GM12878 (cell line): ENCODE measurements at regions not wholly inside any gene's neighbourhood (a gene's known extent, or its start where the extent isn't known, plus 50 kb on each side); places are given as distances from the start of the nearest gene placed in this dataset.

Experiments
- ATAC-seq: fragments of 200-7000 bp; cut with Tn5 transposase; 3 replicates; pipeline ENCODE4 v1.9.1; 2020; ENCODE audit warnings: mild to moderate bottlenecking, moderate library complexity
- BruUV-seq: library from RNA; stranded (reverse); fragments of 400-500 nt; replicated peaks from 2 replicates; lab custom pipeline; 2021; lab: Mats Ljungman, UMichigan
- CTCF ChIA-PET: fragments of 300-600 bp; sonication (Branson Sonifier 250); formaldehyde crosslinking; extraction: SDS; loops from one replicate; lab custom pipeline; 2021; ENCODE audit warnings: inconsistent platforms; lab: Yijun Ruan, JAX
- POLR2A ChIA-PET: fragments of 350-600 bp; formaldehyde crosslinking; extraction: SDS; loops from one replicate; lab custom pipeline; 2021; ENCODE audit warnings: inconsistent platforms; lab: Charles Lee
- RAD21 ChIA-PET: fragments of 300-600 bp; sonication (Branson Sonifier 250); formaldehyde crosslinking; loops from one replicate; lab custom pipeline; 2023; ENCODE audit warnings: antibody characterized with exemption; ENCODE audit not compliant: unreplicated experiment; lab: Charles Lee
- SMC1A ChIA-PET: fragments of 300-600 bp; sonication (Branson Sonifier 250); formaldehyde crosslinking; loops from one replicate; lab custom pipeline; 2023; ENCODE audit not compliant: unreplicated experiment, uncharacterized antibody; lab: Charles Lee
- DNase-seq: peaks from one replicate; pipeline ENCODE4 v3.0.0-alpha.2; 2011; ENCODE audit warnings: low read depth, low spot score
- FAIRE-seq: peaks from 3 replicates; lab custom pipeline; 2011; peaks lifted over from hg19 to GRCh38; lab: Jason Lieb, UNC
- H2AFZ ChIP-seq: 2 replicates; pipeline ENCODE4 v1.6.0; 2011; ENCODE audit warnings: low read depth, low read length, control low read depth; ENCODE audit not compliant: control insufficient read depth
- H3K27ac ChIP-seq: 2 replicates; pipeline ENCODE4 v1.5.1; 2011; ENCODE audit warnings: control low read depth; ENCODE audit not compliant: control insufficient read depth, insufficient read depth
- H3K27me3 ChIP-seq, 2 experiments: replicated peaks in 1 of 2; 2 replicates each; pipeline versions ENCODE4 v1.6.0 to v1.6.1; 2011; ENCODE audit warnings: low read length in 1 of 2; ENCODE audit not compliant: control insufficient read depth in 2 of 2, insufficient read depth in 2 of 2
- H3K36me3 ChIP-seq, 2 experiments: 2 replicates each; pipeline ENCODE4 v1.5.1; 2011; ENCODE audit warnings: low read length in 1 of 2; ENCODE audit not compliant: control insufficient read depth in 2 of 2, insufficient read depth in 2 of 2
- H3K4me1 ChIP-seq: 2 replicates; pipeline ENCODE4 v1.6.1; 2011; ENCODE audit warnings: mild to moderate bottlenecking, low read length, moderate library complexity, mixed read lengths; ENCODE audit not compliant: control insufficient read depth, insufficient read depth
- H3K4me2 ChIP-seq: 2 replicates; pipeline ENCODE4 v1.6.0; 2011; ENCODE audit warnings: control low read depth; ENCODE audit not compliant: control insufficient read depth, insufficient read depth
- H3K4me3 ChIP-seq: fragments of 200-600 bp; sonication (generic); 2 replicates; pipeline ENCODE4 v1.5.1; 2016
- H3K79me2 ChIP-seq: 2 replicates; pipeline ENCODE4 v1.6.0; 2011; ENCODE audit warnings: low read length; ENCODE audit not compliant: control insufficient read depth, insufficient read depth
- H3K9ac ChIP-seq: 2 replicates; pipeline ENCODE4 v1.8.0; 2011; ENCODE audit warnings: low read length, control low read depth, mixed read lengths; ENCODE audit not compliant: control insufficient read depth, insufficient read depth
- H3K9me3 ChIP-seq: replicated peaks from 3 replicates; pipeline ENCODE4 v1.5.1; 2011; ENCODE audit warnings: mild to moderate bottlenecking, low read length; ENCODE audit not compliant: control insufficient read depth, insufficient read depth
- H4K20me1 ChIP-seq: 2 replicates; pipeline ENCODE4 v1.6.0; 2011; ENCODE audit not compliant: control insufficient read depth, insufficient read depth
- BCL11A ChIP-seq: IDR thresholded peaks from 2 replicates; pipeline ENCODE4 v1.6.1; 2011; ENCODE audit warnings: low read depth, low read length
- BHLHE40 ChIP-seq, 2 experiments: fragments of 450-650 bp in 1 of 2; IDR thresholded peaks; 2 replicates each; pipeline ENCODE4 v1.6.1; 2011 to 2017; ENCODE audit warnings: low read depth in 2 of 2, borderline replicate concordance in 1 of 2, improper control_type of control experiment in 1 of 2, low read length in 1 of 2, mild to moderate bottlenecking in 1 of 2
- CEBPB ChIP-seq, 2 experiments: fragments of 150-350 bp in 1 of 2; IDR thresholded peaks; 2 replicates each; pipeline ENCODE4 v1.6.1; 2012 to 2014; ENCODE audit warnings: low read depth in 2 of 2, low read length in 2 of 2, borderline replicate concordance in 1 of 2, inconsistent platforms in 1 of 2
- CHD2 ChIP-seq: IDR thresholded peaks from 2 replicates; pipeline ENCODE4 v1.6.1; 2011; ENCODE audit warnings: low read depth, low read length, improper control_type of control experiment, borderline replicate concordance
- FOXK2 ChIP-seq: fragments of 450-650 bp; IDR thresholded peaks from 2 replicates; pipeline ENCODE4 v1.6.1; 2017; ENCODE audit warnings: mild to moderate bottlenecking, moderate library complexity
- GATAD2B ChIP-seq: fragments of 450-650 bp; conservative IDR thresholded peaks from 2 replicates; pipeline ENCODE4 v1.6.1; 2017; ENCODE audit warnings: low read depth, mild to moderate bottlenecking, moderate library complexity
- HCFC1 ChIP-seq: fragments of 150-350 bp; IDR thresholded peaks from 2 replicates; pipeline ENCODE4 v1.6.1; 2014; ENCODE audit warnings: low read length
- POLR2A ChIP-seq: IDR thresholded peaks from 2 replicates; pipeline ENCODE4 v1.6.1; 2011; ENCODE audit warnings: low read depth, mild to moderate bottlenecking, low read length
- RBBP5 ChIP-seq: fragments of 200-600 bp; sonication (generic); conservative IDR thresholded peaks from 2 replicates; pipeline ENCODE4 v1.6.1; 2016
- SIN3A ChIP-seq: IDR thresholded peaks from 2 replicates; pipeline ENCODE4 v1.6.1; 2012; ENCODE audit warnings: low read depth, low read length, improper control_type of control experiment
- SREBF1 ChIP-seq: IDR thresholded peaks from 2 replicates; pipeline ENCODE4 v1.6.1; 2012; ENCODE audit warnings: mild to moderate bottlenecking, low read length
- ZNF207 ChIP-seq: fragments of 450-650 bp; IDR thresholded peaks from 2 replicates; pipeline ENCODE4 v1.6.1; 2014; ENCODE audit warnings: antibody characterized with exemption, mild to moderate bottlenecking, borderline replicate concordance
- ZZZ3 ChIP-seq: IDR thresholded peaks from 2 replicates; pipeline ENCODE4 v1.6.1; 2011; ENCODE audit warnings: low read depth; ENCODE audit not compliant: control insufficient read depth, insufficient read length
- WGBS: methylation state at CpG from one replicate; pipeline ENCODE4 v1.1.6; 2016; ENCODE audit warnings: low lambda C conversion rate; ENCODE audit not compliant: insufficient replicate concordance, insufficient coverage; ENCODE audit errors: missing lambda C conversion rate; 5-methylcytosine and 5-hydroxymethylcytosine counted together
- in situ Hi-C: fragments of 300-500 bp; cut with MboI; formaldehyde crosslinking; loops from 9 replicates; pipeline ENCODE4 v1.14.3; 2018; ENCODE audit warnings: mixed read lengths
- intact Hi-C: fragments of 100-400 bp; cut with micrococcal nuclease; formaldehyde crosslinking; loops from one replicate; pipeline ENCODE4 v1.14.2; 2022; ENCODE audit not compliant: unreplicated experiment
- TF ChIP-seq, protein P1 (sequence below): IDR thresholded peaks from 2 replicates; pipeline ENCODE4 v1.6.1; 2012; ENCODE audit warnings: low read depth, low read length, improper control_type of control experiment
- TF ChIP-seq, protein P2 (sequence below): fragments of 450-650 bp; IDR thresholded peaks from 2 replicates; pipeline ENCODE4 v1.6.1; 2017; ENCODE audit warnings: mild to moderate bottlenecking, low read depth, inconsistent platforms; ENCODE audit not compliant: poor library complexity, severe bottlenecking
- TF ChIP-seq, protein P3 (sequence below): fragments of 450-650 bp; IDR thresholded peaks from 2 replicates; pipeline ENCODE4 v1.6.1; 2017; ENCODE audit warnings: mild to moderate bottlenecking, moderate library complexity

DNA sequence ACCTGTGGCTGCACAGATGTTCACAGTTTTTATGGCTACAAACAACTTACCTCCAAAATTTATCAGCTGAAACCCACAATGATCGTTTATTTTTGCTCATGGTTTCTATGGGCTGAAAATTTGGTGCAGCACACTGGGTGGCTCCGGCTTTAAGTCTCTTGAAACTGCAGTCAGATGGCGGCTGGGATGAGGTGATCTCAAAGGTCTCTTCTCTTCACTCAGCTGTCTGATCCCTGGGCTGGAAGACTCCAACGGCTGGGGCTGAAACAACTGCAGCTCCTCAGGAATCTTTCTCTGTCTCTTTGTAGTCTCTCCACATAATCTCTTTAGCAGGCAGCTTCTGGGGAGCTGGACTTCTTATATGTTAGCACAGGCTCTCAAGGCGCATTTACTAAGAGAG, 117.3 kb upstream of the FAT3 start (continued):
- no peak for TF ChIP-seq BHLHE40 (IDR thresholded peaks at IDR 0.05; ENCODE audit: borderline replicate concordance in 1 of 2, low read depth in 2 of 2, low read length in 1 of 2)
- TF ChIP-seq POLR2A = no peak
- no peak for TF ChIP-seq SREBF1
- TF ChIP-seq ZNF207 = no peak
- TF ChIP-seq, protein P1, sequence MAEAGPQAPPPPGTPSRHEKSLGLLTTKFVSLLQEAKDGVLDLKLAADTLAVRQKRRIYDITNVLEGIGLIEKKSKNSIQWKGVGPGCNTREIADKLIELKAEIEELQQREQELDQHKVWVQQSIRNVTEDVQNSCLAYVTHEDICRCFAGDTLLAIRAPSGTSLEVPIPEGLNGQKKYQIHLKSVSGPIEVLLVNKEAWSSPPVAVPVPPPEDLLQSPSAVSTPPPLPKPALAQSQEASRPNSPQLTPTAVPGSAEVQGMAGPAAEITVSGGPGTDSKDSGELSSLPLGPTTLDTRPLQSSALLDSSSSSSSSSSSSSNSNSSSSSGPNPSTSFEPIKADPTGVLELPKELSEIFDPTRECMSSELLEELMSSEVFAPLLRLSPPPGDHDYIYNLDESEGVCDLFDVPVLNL = no peak
- TF ChIP-seq ZZZ3 = no peak
- no peak for TF ChIP-seq SIN3A
- no peak for TF ChIP-seq GATAD2B
- TF ChIP-seq BCL11A = no peak
- TF ChIP-seq, all 136 proteins: peak for 0

DNA sequence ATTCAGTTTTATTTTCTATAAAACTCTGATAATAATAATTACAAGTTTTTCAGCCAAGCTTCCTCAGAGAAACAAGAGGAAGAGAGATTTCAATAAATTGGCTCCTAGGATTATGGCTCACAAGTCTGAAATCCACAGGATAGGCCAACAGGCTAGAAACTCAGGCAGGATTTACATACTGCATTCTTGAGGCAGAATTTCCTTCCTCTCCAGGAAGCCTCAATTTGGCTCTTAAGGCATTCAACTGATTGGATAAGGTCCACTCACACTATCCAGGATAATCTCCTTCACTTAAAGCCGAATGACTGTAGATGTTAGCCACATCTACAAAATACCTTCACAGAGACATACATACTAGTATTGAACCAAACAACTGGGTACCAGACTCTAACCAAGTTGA, 120.3 kb upstream of the FAT3 start:
- ChIA-PET POLR2A (no interaction called here), CTCF (no interaction called here), SMC1A (no interaction called here), RAD21 (no interaction called here)
- BruUV-seq = no TSS peak
- H3K27me3 ChIP-seq = no peaks in the 10 kb centered on the region
- no peaks in the 10 kb centered on the region for H4K20me1 ChIP-seq
- in situ Hi-C loops = no loop called here
- DNase-seq (no peak), ATAC-seq (no peak), FAIRE-seq (no peak)
- intact Hi-C loops = no loop called here
- no peaks in the 10 kb centered on the region for H3K79me2 ChIP-seq
- H3K4me1 ChIP-seq = no peaks in the 10 kb centered on the region
- no peak overlapping the region for H3K27ac ChIP-seq
- no peaks in the 10 kb centered on the region for H3K36me3 ChIP-seq
- 22% methylated on average over 1 of the region's 1 CpG for WGBS
- H3K4me3 ChIP-seq = no peak overlapping the region
- TF ChIP-seq CEBPB (IDR thresholded peaks at IDR 0.05; ENCODE audit: borderline replicate concordance in 1 of 2, low read depth in 2 of 2, low read length in 2 of 2) = no peak
- TF ChIP-seq HCFC1 = no peak
- no peak for TF ChIP-seq GATAD2B
- TF ChIP-seq CHD2 = no peak
- TF ChIP-seq FOXK2 = no peak
- TF ChIP-seq, protein P2, sequence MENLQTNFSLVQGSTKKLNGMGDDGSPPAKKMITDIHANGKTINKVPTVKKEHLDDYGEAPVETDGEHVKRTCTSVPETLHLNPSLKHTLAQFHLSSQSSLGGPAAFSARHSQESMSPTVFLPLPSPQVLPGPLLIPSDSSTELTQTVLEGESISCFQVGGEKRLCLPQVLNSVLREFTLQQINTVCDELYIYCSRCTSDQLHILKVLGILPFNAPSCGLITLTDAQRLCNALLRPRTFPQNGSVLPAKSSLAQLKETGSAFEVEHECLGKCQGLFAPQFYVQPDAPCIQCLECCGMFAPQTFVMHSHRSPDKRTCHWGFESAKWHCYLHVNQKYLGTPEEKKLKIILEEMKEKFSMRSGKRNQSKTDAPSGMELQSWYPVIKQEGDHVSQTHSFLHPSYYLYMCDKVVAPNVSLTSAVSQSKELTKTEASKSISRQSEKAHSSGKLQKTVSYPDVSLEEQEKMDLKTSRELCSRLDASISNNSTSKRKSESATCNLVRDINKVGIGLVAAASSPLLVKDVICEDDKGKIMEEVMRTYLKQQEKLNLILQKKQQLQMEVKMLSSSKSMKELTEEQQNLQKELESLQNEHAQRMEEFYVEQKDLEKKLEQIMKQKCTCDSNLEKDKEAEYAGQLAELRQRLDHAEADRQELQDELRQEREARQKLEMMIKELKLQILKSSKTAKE = no peak
- TF ChIP-seq RBBP5 = no peak
- TF ChIP-seq, protein P3, sequence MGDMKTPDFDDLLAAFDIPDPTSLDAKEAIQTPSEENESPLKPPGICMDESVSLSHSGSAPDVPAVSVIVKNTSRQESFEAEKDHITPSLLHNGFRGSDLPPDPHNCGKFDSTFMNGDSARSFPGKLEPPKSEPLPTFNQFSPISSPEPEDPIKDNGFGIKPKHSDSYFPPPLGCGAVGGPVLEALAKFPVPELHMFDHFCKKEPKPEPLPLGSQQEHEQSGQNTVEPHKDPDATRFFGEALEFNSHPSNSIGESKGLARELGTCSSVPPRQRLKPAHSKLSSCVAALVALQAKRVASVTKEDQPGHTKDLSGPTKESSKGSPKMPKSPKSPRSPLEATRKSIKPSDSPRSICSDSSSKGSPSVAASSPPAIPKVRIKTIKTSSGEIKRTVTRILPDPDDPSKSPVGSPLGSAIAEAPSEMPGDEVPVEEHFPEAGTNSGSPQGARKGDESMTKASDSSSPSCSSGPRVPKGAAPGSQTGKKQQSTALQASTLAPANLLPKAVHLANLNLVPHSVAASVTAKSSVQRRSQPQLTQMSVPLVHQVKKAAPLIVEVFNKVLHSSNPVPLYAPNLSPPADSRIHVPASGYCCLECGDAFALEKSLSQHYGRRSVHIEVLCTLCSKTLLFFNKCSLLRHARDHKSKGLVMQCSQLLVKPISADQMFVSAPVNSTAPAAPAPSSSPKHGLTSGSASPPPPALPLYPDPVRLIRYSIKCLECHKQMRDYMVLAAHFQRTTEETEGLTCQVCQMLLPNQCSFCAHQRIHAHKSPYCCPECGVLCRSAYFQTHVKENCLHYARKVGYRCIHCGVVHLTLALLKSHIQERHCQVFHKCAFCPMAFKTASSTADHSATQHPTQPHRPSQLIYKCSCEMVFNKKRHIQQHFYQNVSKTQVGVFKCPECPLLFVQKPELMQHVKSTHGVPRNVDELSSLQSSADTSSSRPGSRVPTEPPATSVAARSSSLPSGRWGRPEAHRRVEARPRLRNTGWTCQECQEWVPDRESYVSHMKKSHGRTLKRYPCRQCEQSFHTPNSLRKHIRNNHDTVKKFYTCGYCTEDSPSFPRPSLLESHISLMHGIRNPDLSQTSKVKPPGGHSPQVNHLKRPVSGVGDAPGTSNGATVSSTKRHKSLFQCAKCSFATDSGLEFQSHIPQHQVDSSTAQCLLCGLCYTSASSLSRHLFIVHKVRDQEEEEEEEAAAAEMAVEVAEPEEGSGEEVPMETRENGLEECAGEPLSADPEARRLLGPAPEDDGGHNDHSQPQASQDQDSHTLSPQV = no peak
- no peak overlapping the region for H3K9ac ChIP-seq
- no peak overlapping the region for H3K4me2 ChIP-seq
- H2AFZ ChIP-seq = no peak overlapping the region
- no peaks in the 10 kb centered on the region for H3K9me3 ChIP-seq
